22Rv1 (cell line): ENCODE measurements at regions not wholly inside any gene's neighbourhood (a gene's known extent, or its start where the extent isn't known, plus 50 kb on each side); places are given as distances from the start of the nearest gene placed in this dataset.

Experiments used
- ZFX ChIP-seq: fragments of 450-650 bp; IDR thresholded peaks from 2 replicates; pipeline ENCODE4 v1.6.1; 2017; ENCODE audit warnings: antibody characterized with exemption, borderline replicate concordance
- TF ChIP-seq, protein P1 (sequence below): fragments of 450-650 bp; IDR thresholded peaks from 2 replicates; pipeline ENCODE4 v1.5.1; 2017; ENCODE audit warnings: mild to moderate bottlenecking

DNA sequence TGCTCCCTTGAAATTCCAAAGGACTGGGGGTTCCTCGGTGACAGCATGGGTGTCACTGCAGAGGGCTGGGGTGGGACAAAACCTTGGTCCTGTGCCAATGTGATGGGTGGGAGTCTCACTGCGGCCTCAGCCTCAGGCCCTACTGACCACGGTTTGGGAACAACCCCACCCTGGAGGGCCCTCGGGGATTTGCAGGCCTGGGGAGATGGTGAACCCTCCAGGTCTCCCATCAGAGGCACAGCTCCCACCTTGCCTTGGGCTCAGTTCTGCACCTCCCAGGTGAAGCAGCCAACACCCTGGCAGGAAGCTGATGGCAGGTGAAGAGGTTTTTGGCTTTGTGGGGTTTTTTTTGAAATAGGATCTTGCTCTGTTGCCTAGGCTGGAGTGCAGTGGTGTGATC lies 286.8 kb downstream of the PBX3 start:
- no peak for TF ChIP-seq ZFX
- TF ChIP-seq, protein P1, sequence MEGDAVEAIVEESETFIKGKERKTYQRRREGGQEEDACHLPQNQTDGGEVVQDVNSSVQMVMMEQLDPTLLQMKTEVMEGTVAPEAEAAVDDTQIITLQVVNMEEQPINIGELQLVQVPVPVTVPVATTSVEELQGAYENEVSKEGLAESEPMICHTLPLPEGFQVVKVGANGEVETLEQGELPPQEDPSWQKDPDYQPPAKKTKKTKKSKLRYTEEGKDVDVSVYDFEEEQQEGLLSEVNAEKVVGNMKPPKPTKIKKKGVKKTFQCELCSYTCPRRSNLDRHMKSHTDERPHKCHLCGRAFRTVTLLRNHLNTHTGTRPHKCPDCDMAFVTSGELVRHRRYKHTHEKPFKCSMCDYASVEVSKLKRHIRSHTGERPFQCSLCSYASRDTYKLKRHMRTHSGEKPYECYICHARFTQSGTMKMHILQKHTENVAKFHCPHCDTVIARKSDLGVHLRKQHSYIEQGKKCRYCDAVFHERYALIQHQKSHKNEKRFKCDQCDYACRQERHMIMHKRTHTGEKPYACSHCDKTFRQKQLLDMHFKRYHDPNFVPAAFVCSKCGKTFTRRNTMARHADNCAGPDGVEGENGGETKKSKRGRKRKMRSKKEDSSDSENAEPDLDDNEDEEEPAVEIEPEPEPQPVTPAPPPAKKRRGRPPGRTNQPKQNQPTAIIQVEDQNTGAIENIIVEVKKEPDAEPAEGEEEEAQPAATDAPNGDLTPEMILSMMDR: no peak
